Esophagus muscularis mucosa (tissue), 4 donors: ENCODE measurements at regions not wholly inside any gene's neighbourhood (a gene's known extent, or its start where the extent isn't known, plus 50 kb on each side); places are given as distances from the start of the nearest gene placed in this dataset.

ENCODE experiments used
- DNase-seq: peaks from one replicate; pipeline ENCODE4 v3.0.0-alpha.2; 2017; ENCODE audit errors: extremely low spot score
- H3K27ac ChIP-seq, 4 donors: fragments of 200-600 bp; sonication (generic); replicated peaks in 1 of 4; 1 replicate in 3 of 4; 2 replicates in 1 of 4; pipeline ENCODE4 v1.5.1; 2016 to 2019; ENCODE audit warnings: mild to moderate bottlenecking in 1 of 4
- H3K27me3 ChIP-seq, 4 donors: fragments of 200-600 bp; sonication (generic); one replicate each; pipeline versions ENCODE4 v1.5.1 to v1.6.0; 2016 to 2019
- H3K36me3 ChIP-seq, 4 donors: fragments of 200-600 bp; sonication (generic); one replicate each; pipeline ENCODE4 v1.5.1; 2016 to 2019
- H3K4me1 ChIP-seq, 4 donors: fragments of 200-600 bp; sonication (generic); one replicate each; pipeline ENCODE4 v1.5.1; 2016 to 2019
- H3K4me3 ChIP-seq, 4 donors: fragments of 200-600 bp; sonication (generic); 1 replicate in 2 of 4; 2 replicates in 2 of 4; pipeline ENCODE4 v1.5.1; 2016 to 2019; ENCODE audit warnings: mild to moderate bottlenecking in 4 of 4, moderate library complexity in 1 of 4
- H3K9me3 ChIP-seq, 4 donors: fragments of 200-600 bp; sonication (generic); 1 replicate in 3 of 4; 2 replicates in 1 of 4; pipeline ENCODE4 v1.5.1; 2016 to 2019
- EP300 ChIP-seq: sonication (generic); formaldehyde crosslinking; IDR thresholded peaks from one replicate; pipeline ENCODE4 v1.6.1; 2017; ENCODE audit warnings: antibody characterized with exemption
- POLR2A ChIP-seq: fragments of 450-650 bp; IDR thresholded peaks from one replicate; pipeline ENCODE4 v1.6.1; 2017; ENCODE audit warnings: antibody characterized with exemption, moderate library complexity, mild to moderate bottlenecking, low read depth
- POLR2AphosphoS5 ChIP-seq, 2 donors: sonication (generic); formaldehyde crosslinking; IDR thresholded peaks; one replicate each; pipeline ENCODE4 v1.6.1; 2017; ENCODE audit warnings: antibody characterized with exemption in 2 of 2
- WGBS: methylation state at CpG from one replicate; pipeline ENCODE4 v1.1.5; 2018; 5-methylcytosine and 5-hydroxymethylcytosine counted together
- intact Hi-C: fragments of 100-400 bp; cut with DNase I; formaldehyde crosslinking; loops from one replicate; pipeline ENCODE4 v1.15.1; 2023
- TF ChIP-seq, protein P1 (sequence below), 3 experiments: fragments of 200-600 bp in 2 of 3; fragments of 450-650 bp in 1 of 3; sonication (generic) in 2 of 3; IDR thresholded peaks; one replicate each; pipeline ENCODE4 v1.5.1; 2017 to 2019; ENCODE audit warnings: antibody characterized with exemption in 3 of 3, mild to moderate bottlenecking in 2 of 3, moderate library complexity in 1 of 3

GRCh38 chr1:170225781-170226530 is 80.2 kb downstream of the NTMT2 start:
- no peaks in the 10 kb centered on the region for H3K27me3 ChIP-seq
- no peak for DNase-seq
- intact Hi-C loops: loop anchor here (10.0 kb wide), 1 partner anchor 179 kb away; no protein-coding TSS in a partner anchor
- H3K4me1 ChIP-seq: peaks cover 14 to 52% (median 33%) of the 10 kb centered on the region in 4 donors
- H3K9me3 ChIP-seq: no peaks in the 10 kb centered on the region
- H3K4me3 ChIP-seq: no peak overlapping the region
- TF ChIP-seq POLR2AphosphoS5 (IDR thresholded peaks at IDR 0.05) (no peak), POLR2A (no peak), EP300 (no peak)
- TF ChIP-seq, protein P1, sequence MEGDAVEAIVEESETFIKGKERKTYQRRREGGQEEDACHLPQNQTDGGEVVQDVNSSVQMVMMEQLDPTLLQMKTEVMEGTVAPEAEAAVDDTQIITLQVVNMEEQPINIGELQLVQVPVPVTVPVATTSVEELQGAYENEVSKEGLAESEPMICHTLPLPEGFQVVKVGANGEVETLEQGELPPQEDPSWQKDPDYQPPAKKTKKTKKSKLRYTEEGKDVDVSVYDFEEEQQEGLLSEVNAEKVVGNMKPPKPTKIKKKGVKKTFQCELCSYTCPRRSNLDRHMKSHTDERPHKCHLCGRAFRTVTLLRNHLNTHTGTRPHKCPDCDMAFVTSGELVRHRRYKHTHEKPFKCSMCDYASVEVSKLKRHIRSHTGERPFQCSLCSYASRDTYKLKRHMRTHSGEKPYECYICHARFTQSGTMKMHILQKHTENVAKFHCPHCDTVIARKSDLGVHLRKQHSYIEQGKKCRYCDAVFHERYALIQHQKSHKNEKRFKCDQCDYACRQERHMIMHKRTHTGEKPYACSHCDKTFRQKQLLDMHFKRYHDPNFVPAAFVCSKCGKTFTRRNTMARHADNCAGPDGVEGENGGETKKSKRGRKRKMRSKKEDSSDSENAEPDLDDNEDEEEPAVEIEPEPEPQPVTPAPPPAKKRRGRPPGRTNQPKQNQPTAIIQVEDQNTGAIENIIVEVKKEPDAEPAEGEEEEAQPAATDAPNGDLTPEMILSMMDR (IDR thresholded peaks at IDR 0.05): no peak
- H3K27ac ChIP-seq: peak overlapping the region; percentile 22 to 69 (median 42)
- H3K36me3 ChIP-seq: no peaks in the 10 kb centered on the region
- 51% methylated on average over 2 of the region's 2 CpGs for WGBS

GRCh38 chr1:170226767-170227166 is 81.0 kb downstream of the NTMT2 start:
- H3K4me3 ChIP-seq: no peak overlapping the region
- no peaks in the 10 kb centered on the region for H3K27me3 ChIP-seq
- H3K9me3 ChIP-seq: no peaks in the 10 kb centered on the region
- intact Hi-C loops: loop anchor here (10.0 kb wide), 1 partner anchor 178 kb away; no protein-coding TSS in a partner anchor
- peaks cover 7 to 43% (median 26%) of the 10 kb centered on the region in 4 donors for H3K4me1 ChIP-seq
- H3K27ac ChIP-seq: peak overlapping the region in 1 of 4 donors; percentile 50
- no peak for DNase-seq
- no peaks in the 10 kb centered on the region for H3K36me3 ChIP-seq
- 96% methylated on average over 1 of the region's 1 CpG for WGBS
- TF ChIP-seq POLR2AphosphoS5 (IDR thresholded peaks at IDR 0.05): no peak
- no peak for TF ChIP-seq EP300
- no peak for TF ChIP-seq POLR2A
- TF ChIP-seq, protein P1 (IDR thresholded peaks at IDR 0.05): no peak

GRCh38 chr1:170230323-170230722 is 84.6 kb downstream of the NTMT2 start:
- no peak for TF ChIP-seq POLR2A
- no peak for TF ChIP-seq POLR2AphosphoS5 (IDR thresholded peaks at IDR 0.05)
- TF ChIP-seq EP300: no peak
- TF ChIP-seq, protein P1 (IDR thresholded peaks at IDR 0.05): no peak
- 83% methylated on average over 1 of the region's 1 CpG for WGBS
- no peak for DNase-seq
- no peak overlapping the region for H3K27ac ChIP-seq
- H3K4me3 ChIP-seq: no peak overlapping the region
- H3K9me3 ChIP-seq: no peaks in the 10 kb centered on the region
- H3K27me3 ChIP-seq: no peaks in the 10 kb centered on the region
- peaks cover 7 to 17% (median 13%) of the 10 kb centered on the region in 4 donors for H3K4me1 ChIP-seq
- intact Hi-C loops: no loop called here
- no peaks in the 10 kb centered on the region for H3K36me3 ChIP-seq

- WGBS: 79% methylated on average over 1 of the region's 1 CpG
- intact Hi-C loops: no loop called here
- Histone ChIP-seq H3K4me3 (no peak overlapping the region), H3K27ac (no peak overlapping the region), H3K36me3 (no peaks in the 10 kb centered on the region), H3K27me3 (no peaks in the 10 kb centered on the region), H3K4me1 (peaks cover 0 to 6% (median 3%) of the 10 kb centered on the region in 4 donors), H3K9me3 (no peaks in the 10 kb centered on the region)
- DNase-seq: no peak
- TF ChIP-seq POLR2A: no peak
- no peak for TF ChIP-seq EP300
- TF ChIP-seq, protein P1 (IDR thresholded peaks at IDR 0.05): no peak
- no peak for TF ChIP-seq POLR2AphosphoS5 (IDR thresholded peaks at IDR 0.05)
Measured at GRCh38 chr1:170231662-170232061, 85.9 kb downstream of the NTMT2 start.
